Testis (tissue), 2 donors: ENCODE measurements at regions not wholly inside any gene's neighbourhood (a gene's known extent, or its start where the extent isn't known, plus 50 kb on each side); places are given as distances from the start of the nearest gene placed in this dataset.

Source experiments
- CTCF ChIP-seq, 3 experiments: fragments of 450-650 bp in 2 of 3; fragments of 200-600 bp in 1 of 3; sonication (generic) in 1 of 3; IDR thresholded peaks; one replicate each; pipeline ENCODE4 v1.5.1; 2016 to 2019; ENCODE audit warnings: antibody characterized with exemption in 3 of 3, mild to moderate bottlenecking in 2 of 3, moderate library complexity in 1 of 3
- POLR2A ChIP-seq: fragments of 450-650 bp; IDR thresholded peaks from one replicate; pipeline ENCODE4 v1.6.1; 2017; ENCODE audit warnings: antibody characterized with exemption, mild to moderate bottlenecking, moderate library complexity

GRCh38 chr3:159584421-159584820 lies 404.2 kb upstream of the IL12A start:
- TF ChIP-seq POLR2A (no peak), CTCF (IDR thresholded peaks at IDR 0.05) (no peak)
